OCI-LY7 (cell line): ENCODE measurements at regions not wholly inside any gene's neighbourhood (a gene's known extent, or its start where the extent isn't known, plus 50 kb on each side); places are given as distances from the start of the nearest gene placed in this dataset.

Source experiments
- CTCF ChIP-seq: fragments of 200-600 bp; sonication (generic); conservative IDR thresholded peaks from 2 replicates; pipeline ENCODE4 v1.5.1; 2014; ENCODE audit warnings: mild to moderate bottlenecking, antibody characterized with exemption, low read length, moderate library complexity, mixed read lengths
- EZH2phosphoT487 ChIP-seq: fragments of 200-600 bp; sonication (generic); IDR thresholded peaks from 2 replicates; pipeline ENCODE4 v1.6.1; 2018; ENCODE audit warnings: low read depth, borderline replicate concordance, mild to moderate bottlenecking, mixed run types, antibody characterized with exemption, low read length, moderate library complexity, mixed read lengths

GRCh38 chr4:132956962-132957361 is 192.1 kb upstream of the PCDH10 start:
- no peak for TF ChIP-seq CTCF
- TF ChIP-seq EZH2phosphoT487 = no peak
